ENCODE measurements at regions not wholly inside any gene's neighbourhood (a gene's known extent, or its start where the extent isn't known, plus 50 kb on each side); places are given as distances from the start of the nearest gene placed in this dataset.

DNA sequence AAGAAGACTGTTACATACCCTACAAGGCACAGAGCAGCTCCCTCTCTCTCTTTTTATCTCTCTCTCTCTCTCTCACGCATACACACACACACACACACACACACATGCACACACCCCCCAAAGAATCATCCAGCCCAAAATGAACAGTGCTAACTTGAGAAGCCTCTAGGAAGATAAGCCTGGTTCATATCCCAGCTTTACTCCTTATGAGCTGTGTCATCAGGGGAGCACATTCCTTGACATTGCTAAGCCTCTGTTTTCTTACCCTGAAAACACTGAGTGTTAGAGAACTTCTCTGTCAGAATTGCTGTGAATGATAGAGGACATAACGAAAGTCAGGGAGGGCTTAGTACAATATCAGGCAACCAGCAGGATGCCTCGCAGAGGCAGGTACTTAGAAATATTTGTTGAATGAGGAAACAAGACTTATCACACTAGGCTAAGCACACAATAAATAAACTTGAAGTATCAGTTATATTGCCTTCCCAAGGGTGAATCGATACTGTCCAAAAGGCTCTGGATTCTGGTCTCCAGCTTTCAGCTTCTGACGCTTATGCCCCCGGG is 725.6 kb upstream of the ID2 start:
- no peak for DNase-seq

DNA sequence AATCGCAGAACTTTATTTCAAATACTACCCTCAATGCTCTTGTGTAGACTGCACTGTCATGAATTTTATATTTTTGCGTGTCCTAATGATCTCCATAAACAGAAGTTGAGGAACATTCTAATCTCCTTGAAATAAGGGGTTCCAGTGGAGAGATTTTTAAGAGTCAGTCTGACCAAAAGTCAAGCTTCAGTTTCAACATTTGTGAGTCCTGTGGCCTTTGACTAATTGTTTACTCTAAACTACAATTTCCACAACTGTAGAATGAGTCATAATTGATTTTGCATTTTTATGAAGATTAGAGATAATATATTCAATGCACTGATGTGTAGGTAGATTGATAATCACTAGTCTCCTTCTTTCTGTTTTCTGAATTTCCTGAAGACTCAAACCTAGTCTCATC is 720.3 kb upstream of the ID2 start:
- no peak for DNase-seq

DNA sequence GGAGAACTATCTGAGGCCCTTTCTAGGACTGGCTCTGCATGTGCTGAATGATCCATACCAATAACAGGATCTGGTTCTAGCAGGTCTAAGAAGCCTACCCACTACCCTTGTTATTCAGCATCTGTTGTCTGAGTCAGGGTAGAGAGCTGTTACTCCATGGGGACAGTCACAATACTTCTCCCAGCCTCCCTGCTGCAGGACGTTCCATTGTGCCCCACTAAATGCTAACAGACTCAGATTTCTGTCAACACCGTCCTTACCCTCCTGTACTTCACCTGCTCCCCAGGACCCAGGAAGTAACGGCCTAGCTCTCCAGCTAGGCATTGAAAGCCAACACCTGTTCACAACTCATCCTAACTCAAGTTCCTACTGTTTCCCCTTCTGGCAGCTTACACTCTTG is 719.7 kb upstream of the ID2 start:
- no peak for DNase-seq

DNA sequence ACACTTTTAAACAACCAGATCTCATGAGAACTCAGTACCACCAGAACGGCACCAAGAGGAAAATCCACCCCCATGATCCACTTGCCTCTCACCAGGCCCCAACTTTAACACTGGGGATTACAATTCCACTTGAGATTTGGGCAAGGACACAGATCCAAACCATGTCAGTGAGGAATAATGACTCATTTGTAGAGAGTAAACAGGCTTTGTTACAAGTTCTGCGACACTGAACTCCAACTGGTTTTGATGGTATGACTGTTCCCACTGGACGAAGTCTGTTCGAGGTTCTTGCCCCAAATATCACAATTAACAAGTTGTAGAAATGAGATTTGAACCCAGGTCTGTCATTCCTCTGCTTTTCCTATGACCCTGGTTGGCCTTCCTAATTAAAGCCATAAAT is 718.1 kb upstream of the ID2 start:
- DNase-seq = no peak

DNA sequence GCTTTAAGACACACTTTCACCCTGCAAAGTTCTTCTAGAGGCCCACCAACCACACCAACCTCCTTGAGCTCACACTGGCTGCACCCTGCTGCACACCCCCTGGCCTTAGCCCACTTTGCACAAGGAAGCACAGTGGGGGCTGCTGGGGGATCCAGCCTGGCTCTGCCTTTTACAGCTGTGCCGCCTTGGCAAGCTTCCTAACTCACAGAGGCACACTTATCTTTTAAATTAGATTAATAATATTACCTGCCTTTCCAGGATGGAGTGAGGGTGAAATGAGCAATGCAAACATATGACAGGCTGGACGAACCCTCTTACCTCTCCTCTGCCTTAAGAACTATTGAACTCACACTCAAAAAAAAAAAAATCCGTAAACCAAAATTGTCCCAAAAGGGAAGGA is 715.8 kb upstream of the ID2 start:
- DNase-seq = no peak

DNA sequence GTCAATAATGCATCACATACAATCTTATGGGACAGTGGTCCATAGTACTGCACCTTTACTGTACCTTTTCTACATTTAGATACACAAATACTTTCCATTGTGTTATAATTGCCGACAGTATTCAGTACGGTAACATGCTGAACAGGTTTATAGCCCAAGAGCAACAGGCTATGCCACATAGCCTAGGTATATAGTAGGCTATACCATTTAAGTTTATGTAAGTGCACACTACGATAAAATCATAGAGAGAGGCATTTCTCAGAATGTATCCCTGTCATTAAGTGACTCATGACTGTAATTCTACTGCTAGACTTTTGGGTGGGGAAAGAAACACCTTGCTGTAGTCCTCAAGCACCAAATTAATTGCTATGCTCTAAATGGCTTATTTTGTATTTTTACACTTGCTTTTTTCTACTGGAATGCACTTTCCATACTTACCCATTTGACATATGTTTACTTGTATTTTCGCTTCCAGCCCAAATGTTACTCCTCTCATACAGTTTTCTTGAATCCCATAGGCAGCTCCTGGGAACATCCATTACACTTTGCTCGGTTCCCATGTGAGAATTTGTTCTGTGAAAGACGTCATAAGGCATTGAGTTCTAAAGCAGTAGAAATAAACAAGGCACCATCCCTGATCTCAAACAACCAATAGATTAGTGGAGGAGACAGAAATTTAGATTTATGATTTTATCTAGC is 714.0 kb upstream of the ID2 start:
- DNase-seq = no peak

DNA sequence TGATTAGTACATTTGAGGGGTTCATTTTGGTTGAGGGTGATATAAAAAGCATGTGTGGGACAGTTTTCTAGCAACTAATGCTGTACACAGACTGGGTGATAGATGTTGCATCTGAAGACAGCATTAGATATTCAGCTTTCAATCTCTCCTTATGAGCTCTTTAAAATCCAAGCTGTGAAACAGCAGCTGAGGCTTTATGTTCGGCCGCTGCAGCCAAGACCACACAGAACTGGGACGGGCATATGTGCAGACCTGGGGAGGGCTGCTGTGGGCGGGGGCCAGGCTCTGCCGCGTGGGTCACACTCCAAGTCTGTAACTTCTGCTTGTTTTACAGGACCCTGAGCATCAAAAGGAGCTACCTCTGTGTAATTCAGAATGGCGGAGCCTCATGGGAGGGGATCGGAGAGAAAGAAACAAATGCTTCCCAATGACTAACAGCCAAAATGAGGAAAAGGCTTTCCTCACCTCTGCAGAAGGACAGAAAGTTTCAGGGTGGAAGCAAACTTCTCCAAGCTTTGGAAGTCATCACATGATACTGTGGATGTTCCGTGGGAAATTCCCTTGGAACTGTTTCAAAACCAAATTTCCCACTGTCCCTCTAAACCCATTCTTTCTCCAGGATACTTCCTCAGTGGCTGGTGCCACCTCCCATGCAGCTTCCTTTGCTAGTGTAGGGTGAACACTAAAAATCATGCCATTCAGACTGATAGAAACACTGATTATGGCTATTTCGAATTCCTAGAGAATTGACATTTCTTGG is 711.9 kb upstream of the ID2 start:
- no peak for DNase-seq

DNA sequence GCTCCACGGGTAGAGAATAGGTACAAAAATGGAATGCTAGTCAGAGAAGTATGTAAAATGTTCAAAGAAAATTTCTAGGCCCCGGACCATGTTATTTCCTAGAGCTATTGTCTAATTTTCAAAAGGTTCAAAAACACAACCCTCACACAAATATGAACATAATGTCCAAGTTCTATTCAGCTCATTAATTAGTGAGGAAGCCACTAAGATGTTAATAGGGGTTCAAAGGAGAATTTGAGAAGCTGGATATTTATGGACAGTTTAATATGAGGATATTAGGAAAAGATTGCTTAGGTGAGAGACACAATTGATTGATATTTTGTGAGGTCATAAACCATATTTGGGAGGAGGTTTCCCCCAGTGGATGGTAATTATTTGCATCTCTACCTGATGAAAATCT is 710.6 kb upstream of the ID2 start:
- DNase-seq = no peak

DNA sequence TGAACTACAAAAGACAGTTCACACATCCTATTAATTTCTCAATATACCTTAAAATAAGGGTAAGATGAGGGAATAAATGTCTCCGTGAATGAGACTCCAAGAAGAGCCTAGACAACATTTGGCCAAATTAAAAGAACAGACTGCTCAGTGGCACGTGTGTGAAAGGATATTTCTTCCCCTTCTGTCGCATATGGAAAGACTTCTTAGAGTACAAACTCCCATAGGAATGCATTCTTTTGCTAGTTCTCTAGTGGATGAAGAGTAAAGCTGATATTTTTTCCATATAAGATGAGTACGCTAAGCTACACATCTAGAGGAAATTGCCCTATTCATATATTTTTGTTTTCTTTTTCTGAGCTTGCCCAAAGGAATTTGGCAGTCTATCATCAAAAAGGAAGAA is 710.0 kb upstream of the ID2 start:
- no peak for DNase-seq

DNA sequence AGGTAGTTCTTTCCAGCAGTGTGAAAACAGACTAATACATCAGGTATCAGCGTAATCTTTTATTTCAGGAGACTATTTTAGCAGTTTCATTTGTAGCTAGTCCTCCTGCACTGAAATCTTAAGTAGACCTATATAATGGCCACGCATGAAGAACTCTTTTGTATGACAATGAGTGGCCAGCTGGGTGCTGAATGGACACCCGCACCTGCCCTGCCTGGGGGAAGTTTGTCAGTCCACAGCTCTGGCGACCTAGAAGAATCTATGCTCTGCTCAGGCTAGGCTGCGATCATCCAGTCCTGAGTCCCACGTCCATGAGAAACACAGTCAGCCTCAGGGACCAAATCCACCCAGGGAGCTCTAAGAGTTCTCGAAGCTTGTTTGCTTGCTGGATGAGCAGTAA is 709.2 kb upstream of the ID2 start:
- DNase-seq = no peak

DNA sequence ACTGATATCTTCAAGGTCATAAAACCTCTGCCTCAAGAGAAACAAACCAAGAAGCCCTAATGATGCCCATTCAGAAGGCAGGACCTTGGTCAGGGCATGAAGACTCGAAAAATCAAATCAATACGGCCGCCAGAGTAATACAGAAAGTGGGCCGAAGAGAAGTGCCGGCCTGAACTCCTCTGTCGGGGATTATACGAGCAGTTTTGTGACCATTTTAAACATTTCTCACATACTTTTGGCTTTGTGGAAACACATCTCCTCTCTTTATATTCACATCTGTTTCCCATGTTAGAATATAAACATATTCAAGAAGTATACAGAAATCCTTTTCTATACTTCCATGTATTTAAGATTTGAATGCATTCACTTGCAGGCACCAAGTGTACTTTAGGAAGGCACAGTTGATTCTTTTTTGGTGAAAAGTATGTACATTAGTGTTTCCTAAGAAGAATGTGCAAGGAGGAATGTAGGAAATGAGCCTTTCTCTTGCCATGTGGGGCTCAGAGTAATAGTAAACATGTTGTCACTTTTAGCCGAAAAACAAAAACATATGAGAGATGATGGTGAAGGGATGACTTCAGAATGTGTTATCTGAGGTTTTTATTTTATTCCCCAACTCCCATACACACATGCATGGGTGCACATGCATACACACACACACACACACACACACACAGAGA is 707.9 kb upstream of the ID2 start:
- no peak for DNase-seq

DNA sequence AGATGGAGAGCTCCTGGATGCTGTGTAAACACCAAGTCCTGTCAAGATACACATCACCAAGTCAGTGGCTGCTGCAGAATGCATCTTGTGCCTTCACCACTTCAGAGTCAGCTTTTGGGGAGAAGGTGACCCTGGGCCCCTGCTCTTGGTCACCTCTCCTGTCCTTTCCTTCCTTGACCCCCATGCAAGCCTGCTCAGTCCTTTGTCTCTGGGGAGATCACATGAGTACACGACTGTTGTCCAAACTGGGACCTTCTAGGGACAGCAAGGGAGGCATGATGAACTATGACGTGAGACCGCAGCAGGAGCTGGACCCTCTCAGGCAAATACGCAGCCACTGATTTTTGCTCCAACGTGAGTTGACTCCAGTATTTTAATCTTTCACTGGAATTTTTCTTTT is 706.9 kb upstream of the ID2 start:
- DNase-seq = no peak

DNA sequence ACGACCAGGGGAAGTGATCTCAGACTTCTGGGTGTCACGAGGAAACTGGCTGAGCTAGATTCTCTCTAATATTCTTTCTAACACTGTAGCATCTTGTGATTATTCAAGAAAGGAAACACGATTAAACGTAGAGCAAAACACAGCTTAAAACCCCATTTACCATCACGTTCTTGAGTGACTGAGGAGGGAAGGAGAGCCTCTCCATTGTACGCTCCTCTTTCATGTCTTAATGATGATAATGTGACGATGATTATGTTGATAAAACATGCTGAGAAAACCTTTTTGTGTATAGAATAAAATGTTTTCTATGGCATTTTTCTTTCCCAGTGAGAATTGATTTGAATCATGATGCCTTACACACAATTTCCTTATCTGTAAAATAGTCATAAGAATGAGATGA is 705.6 kb upstream of the ID2 start:
- DNase-seq = no peak

DNA sequence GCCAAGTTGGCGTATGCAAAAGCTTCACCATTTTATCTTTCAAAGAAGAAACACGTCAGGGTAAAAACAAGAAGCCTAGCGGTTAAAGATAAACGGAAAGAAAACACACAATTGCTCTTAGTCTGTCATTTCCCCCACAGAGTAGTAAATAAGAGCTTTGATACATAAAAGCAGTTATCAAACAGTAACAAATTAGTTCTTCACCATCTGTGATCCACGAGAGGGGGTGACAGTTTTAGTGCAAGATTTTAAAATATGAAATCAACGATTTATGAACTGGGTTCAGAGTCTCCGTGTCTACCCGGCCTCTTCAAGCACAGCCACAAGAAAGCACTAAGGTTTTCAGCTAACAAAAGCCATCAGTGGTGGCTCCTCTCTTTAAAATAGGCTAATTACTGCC is 703.9 kb upstream of the ID2 start:
- DNase-seq = no peak

DNA sequence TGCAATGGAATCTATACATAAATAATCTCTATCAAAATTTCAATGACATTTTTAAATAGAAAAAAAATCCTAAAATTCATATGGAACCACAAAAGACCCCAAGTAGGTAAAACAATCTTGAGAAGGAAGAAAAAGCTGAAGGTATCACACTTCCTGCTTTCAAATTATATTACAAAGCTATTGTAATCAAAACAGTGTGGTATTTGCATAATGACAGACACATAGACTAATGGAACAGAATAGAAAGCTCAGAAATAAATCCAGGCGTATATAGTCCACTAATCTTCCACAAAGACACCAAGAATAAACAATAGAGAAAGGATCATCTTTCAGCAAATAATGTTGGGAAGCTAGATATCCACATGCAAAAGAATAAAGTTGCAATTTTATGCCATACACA is 699.8 kb upstream of the ID2 start:
- DNase-seq = no peak

DNA sequence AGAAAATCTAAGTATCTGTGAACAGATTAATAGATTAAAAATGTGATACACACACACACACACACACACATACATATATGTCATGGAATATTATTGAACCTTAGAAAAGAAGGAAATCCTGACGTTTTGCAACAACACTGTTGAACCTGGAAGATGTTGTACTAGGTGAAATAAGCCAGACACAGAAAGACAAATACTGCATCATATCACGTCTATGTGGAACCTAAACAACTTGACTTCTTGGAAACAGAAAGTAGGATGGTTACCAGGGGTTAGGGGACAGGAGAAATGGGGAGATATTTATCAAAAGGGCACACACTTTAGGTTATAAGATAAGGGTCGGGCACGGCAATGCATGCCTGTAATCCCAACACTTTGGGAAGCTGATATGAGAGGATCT is 698.4 kb upstream of the ID2 start:
- DNase-seq = no peak

DNA sequence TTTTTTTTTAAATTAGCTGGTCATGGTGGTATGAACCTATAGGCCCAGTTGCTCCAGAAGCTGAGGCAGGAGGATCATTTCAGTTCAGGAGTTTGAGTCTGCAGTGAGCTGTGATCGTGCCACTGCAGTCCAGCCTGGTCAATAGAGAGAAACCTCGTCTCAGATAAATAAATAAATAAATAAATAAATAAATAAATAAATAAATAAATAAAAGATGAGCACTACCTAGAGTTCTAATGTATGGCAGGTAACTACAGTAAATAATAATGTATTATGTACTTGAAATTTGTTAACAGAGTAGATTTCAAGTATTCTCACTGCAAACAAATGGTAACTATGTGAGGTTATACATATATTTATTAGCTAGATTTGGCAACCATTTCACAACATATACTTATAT is 697.9 kb upstream of the ID2 start:
- DNase-seq = no peak

DNA sequence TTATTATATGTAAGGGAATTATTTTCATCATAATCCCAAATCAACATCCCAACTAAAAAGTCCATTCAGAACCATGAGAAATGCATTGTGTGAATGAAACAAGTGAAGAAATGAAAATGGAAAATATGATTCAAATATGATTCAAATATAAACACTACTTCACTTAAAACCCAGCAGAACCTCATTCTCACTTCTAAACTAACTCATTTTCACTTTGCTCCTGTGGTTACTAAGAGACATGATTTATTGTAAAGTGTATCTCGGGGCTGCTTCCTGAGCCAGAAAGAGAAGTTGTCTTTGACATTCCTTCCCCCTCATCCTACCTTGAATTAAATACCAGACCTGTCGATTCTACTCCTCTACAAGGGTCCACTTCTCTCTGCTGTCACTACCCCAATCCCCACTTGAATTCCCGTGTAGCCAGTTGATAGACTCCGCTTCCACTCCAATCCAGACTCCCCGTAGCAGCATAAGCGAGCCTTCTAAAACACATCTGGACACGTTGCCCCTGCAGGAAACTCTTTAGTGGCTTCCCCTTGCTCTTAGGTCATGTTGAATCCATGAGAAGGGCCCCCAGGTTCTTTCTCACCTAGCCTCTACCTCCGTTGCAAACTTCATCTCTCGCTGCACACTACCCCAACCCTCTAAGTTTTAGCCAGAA is 697.0 kb upstream of the ID2 start:
- DNase-seq = no peak

DNA sequence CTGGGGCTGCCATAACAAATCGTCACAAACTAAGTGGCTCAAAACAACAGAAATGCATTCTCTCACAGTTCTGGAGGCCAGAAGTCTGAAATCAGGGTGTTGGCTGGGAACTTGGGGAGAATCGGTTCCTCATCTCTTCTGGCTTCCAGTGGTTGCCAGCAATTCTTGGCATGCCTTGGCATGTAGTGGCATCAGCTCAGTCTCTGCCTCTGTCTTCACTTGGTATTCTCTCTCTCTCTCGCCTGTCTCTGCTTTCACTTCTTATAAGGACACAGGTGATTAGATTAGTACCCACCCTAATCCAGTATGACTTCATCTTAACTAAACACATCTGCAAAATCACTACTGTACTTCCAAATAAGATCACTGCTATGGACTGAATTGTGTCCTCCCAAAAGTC is 695.4 kb upstream of the ID2 start:
- DNase-seq = no peak

DNA sequence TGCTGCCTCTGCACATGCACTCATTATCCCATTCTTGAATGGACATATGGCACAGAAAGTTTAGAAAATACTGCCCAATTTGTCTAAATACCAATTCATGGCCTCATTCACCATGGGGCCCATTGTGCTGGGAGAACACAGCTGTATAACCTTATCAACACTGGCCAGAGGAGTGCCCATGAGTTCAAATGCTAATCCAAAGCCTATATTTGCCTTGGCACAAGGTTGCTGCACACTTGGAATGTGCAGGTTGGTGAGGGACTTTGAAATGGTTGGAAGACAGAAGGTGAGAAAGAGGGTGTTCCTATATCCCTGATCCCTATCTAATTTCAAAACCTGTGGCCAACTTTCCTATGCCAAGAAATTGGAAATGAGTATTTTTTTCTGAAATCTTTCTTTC is 693.9 kb upstream of the ID2 start:
- DNase-seq = no peak

DNA sequence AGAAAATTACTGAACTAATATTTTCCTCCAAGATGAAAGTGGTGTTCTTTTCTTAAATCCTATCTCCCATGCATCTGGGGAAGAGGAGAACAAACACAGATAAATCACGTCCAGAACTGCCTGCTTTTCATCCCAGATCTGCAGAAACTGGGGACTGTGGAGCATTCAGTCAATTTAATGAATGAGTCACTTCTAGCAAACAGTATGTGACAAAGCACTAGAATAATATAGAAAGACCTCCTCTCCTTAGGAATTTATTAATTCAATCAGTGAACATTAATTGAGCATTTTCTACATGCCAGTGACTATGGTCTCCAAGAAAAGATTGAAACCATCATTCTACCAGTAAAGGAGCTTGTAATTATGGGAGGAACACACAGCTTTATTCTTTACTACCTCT is 693.4 kb upstream of the ID2 start:
- no peak for DNase-seq

DNA sequence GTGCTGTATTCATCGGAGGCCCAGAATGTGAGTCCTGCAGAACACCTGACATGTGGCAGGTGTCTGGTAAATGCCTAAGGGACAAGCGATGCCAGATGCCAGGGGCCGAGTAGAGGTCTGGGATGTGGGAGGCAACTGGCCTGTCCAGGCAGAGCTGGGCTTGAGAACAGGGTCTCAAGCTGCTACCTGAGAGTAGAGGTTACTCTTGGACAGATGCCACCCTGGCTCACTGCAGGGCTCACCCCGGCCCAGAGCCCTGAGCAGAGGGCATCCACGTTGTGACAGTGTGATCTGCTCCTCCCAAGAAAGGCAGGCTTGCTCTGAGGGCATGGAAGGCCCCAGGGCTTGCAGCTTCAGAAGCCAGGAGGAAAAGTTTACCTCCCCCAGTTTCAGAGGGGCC is 692.0 kb upstream of the ID2 start:
- DNase-seq = no peak
